GM18868 (cell line): ENCODE measurements at regions not wholly inside any gene's neighbourhood (a gene's known extent, or its start where the extent isn't known, plus 50 kb on each side); places are given as distances from the start of the nearest gene placed in this dataset.

ENCODE experiments used
- ATAC-seq: cut with Tn5 transposase; IDR thresholded peaks from one replicate; pipeline ENCODE4 v1.9.1; 2021; ENCODE audit warnings: mild to moderate bottlenecking, moderate library complexity; ENCODE audit not compliant: unreplicated experiment

- no peak for ATAC-seq
These were observed 93.0 kb downstream of the MTPAP start for GRCh38 chr10:30256084-30256483.

DNA sequence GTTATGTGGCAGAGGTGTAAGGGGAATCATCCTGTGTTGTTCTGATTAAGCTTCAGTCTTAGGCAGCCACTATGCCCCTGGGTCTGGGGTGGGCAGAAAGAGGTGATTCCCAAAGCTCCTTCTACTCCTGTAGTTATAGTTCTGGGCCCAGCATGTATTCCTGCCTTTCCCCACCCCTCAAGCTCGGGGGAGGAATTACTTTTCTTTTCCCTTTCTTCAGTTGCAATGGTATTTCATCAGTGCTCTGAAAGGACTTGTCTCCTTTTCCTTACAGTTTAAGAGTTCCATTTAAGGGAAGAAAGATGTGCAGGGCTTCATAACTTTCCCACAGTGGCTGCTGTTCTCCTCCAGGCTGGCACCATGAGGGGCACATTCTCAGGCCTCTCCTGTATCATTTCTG lies 94.2 kb downstream of the MTPAP start:
- ATAC-seq = no peak

GRCh38 chr10:30248728-30249127 lies 100.3 kb downstream of the MTPAP start:
- no peak for ATAC-seq

DNA sequence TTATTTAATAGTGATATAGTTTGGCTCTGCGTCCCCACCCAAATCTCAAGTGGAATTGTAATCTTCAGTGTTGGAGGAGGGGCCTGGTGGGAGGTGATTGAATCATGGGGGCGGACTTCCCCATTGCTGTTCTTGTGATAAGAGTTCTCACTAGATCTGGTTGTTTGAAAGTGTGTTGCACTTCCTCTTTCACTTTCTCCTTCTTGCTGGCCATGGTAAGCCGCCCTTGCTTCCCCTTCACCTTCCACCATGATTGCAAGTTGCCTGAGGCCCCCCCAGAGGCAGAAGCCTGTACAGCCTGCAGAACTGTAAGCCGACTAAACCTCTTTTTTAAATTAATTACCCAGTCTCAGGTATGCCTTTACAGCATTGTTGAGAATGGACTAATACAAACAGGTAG lies 101.4 kb downstream of the MTPAP start:
- ATAC-seq = peak; percentile 66

GRCh38 chr10:30241422-30242110 lies 107.5 kb downstream of the MTPAP start:
- ATAC-seq = no peak

GRCh38 chr10:30238836-30239235 lies 110.2 kb downstream of the MTPAP start:
- no peak for ATAC-seq

DNA sequence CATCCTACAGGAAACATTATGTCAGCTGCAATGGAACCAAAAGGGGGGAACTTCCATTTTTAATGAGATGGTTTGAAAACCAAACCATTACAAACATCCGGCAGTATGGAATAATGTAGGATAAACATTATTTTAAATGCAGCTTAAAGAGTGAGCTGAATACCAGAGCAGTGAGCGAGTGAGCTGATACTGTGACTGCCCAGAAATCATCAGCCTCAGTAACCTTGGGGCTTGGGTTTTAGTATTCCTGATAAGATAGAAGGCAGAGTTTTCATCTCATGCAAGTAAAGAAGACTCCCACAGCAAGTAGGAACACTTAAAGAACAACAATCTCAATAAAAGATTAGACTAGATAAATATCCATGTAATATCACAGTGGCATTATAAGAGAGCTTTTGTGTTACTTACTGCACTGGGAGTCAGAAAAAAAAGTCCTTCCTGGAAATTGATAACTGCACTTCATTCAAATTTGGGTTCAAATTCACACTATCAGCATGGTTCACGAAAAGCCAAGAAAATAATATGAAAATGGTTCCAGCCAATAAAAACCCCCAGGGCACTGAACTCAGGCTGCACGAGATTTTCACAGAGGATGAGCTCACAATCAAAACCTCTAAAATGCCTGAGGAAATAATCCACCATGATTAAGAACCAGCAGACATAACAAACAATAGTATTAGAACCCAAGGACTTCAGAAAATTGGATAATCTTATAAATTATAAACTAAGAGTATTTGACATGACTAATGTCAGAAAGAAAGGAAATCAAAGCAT lies 115.7 kb downstream of the MTPAP start:
- no peak for ATAC-seq

GRCh38 chr10:30231709-30232108 lies 117.4 kb downstream of the MTPAP start:
- ATAC-seq = no peak

DNA sequence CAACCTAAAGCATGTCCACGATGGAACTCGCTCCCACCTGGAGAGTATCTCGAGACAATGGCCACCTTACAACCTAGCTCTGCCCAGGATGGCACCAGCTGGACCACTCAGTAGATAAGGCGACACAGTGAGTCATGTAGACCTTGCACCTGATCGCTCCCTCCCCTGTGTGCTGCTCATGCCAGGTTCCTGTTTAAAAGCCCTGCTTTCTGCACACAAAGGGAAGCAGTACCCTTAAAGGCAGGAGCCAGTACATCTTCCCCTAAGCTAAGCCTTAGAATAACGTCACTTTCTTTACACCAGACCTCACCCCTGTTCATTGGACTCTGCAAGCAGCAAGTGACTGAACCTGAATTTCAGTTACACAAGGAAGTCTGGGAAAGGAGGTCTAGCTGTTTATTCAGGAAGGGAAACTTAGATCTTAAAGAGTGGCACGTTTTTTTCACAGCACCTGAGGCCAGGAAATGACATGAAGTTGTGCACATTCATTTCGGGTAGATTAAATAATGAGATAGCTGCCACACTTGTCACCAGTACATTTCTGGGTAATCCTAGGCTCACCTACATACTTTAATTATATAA lies 117.9 kb downstream of the MTPAP start:
- ATAC-seq = no peak

DNA sequence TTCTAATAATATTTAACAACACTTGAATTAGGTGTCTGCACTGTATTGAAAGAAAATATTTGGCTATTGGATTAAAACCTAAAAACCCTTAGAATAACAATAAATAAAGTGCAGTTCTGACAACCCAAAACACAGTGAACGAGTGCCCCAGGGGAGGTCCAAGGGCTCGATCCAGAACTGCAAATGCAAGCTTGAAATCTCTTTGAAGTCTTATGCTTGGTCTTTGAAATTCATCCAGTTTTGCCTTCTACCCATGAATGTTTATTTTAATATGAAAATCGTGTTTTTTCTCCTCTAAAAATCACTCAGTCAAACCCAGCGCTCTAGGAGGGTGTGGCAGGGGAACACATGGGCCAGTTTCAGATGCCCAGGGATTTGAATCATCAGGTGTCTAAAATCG lies 119.5 kb downstream of the MTPAP start:
- ATAC-seq = no peak

- no peak for ATAC-seq
These were observed 120.6 kb downstream of the MTPAP start for GRCh38 chr10:30228417-30229036.

- no peak for ATAC-seq
These were observed 121.6 kb downstream of the MTPAP start for GRCh38 chr10:30227481-30227880.

DNA sequence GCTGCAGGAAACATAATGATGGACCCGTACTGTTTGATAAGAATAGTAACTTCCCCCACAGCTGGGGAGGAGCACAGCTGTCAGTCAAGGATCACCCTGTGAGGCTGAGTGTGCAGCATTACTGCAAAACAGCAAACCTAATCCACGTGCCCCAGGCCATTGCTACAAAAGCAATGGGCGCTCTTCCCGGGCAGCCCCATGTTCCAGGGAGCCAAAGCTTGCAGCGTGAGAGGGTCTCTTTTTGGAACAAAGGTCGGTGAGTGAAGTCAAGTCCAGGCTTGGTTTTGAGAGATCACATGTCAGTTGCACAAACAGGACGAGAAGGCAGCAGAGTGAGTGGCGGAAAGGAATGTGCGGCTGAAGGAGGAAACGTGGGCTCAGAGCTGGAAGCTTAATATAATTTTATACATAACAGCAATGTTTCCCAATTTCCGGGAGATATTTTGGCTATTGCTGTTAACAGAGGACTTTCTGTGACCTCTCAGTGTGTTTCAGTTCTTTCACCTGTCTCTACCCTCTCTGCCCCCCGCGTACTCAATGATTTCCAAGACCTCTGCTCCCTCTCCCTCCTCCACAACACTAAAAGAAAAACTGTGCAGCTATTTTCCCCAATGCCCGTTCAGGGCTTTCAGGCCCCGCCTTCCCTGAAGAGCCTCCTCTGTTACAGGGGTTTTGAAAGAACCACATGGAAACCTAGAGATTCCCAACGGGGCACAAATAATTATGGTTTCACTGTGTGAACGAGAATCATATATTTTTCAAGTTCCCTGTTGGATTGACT lies 128.9 kb downstream of the MTPAP start:
- ATAC-seq = no peak

- ATAC-seq = no peak
These were observed 132.3 kb downstream of the MTPAP start for GRCh38 chr10:30216821-30217220.

- no peak for ATAC-seq
These were observed 133.5 kb downstream of the MTPAP start for GRCh38 chr10:30215623-30216022.

GRCh38 chr10:30215141-30215540 lies 133.9 kb downstream of the MTPAP start:
- no peak for ATAC-seq

DNA sequence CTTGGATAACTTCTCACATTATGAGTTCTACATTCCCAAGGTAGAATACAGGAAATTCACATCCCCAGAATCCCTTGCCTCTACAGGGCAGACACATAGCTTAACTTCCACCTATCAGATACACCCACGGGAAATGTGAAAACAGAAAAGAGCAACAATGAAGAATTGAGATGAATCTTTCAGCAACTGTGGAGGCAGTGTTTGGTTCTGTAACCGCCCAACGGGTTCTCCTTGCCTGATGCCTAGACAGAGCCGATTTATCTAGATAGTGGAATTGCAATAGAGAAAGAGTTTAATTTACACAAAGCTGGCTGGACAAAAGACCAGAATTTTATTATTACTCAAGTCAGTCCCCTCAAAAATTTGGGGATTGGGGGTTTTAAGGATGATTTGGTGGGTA lies 138.8 kb downstream of the MTPAP start:
- no peak for ATAC-seq

- ATAC-seq = no peak
These were observed 140.7 kb downstream of the MTPAP start for GRCh38 chr10:30208330-30208729.

DNA sequence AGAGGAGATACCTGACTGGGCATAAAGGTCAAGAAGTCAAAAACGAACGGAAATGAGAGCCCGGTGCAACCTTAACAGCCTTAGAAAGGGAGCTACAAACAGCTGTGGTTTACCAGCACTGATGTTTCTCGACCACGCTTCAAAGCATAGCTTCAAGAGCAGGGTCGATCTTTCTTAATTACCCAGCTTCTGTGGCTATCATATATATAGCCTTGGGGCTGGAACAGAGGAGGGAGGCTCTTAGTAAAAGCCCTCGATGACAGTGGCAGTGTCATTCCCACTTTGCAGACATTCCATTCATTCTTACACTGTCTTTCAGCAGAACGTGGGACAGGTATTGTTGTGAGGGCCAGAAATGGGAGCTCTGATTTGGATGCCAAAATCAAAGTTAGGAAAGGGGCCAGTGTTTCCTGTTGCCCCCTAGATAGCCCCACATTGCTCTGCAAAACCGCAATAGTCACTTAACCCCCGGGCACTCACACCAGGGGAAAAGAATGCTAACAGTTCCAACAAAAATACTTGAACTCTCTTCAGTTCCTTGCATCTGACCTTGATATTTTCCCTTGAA lies 141.5 kb downstream of the MTPAP start:
- no peak for ATAC-seq

DNA sequence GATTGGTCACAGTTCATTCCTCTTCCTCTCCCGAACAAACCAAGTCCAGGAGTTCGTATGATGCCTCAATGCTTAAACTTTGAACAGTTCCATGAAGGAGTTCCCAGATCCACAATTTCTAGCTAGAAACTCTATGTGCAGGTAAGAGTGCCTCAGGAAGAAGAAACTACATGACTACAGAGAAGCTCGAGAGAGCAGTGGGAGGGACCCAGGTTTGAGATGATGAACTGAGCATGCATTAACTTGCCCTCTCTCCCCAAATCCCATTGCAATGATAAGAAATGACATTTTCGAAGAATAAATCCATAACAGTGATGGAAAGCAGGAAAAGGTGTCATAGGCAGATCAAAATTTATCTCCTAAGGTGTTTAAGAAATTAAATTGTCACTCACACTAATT lies 140.6 kb upstream of the JCAD start:
- no peak for ATAC-seq
